Left lung (tissue), 4 donors: ENCODE measurements at regions not wholly inside any gene's neighbourhood (a gene's known extent, or its start where the extent isn't known, plus 50 kb on each side); places are given as distances from the start of the nearest gene placed in this dataset.

Source experiments
- ATAC-seq: fragments of 200-7000 bp; cut with Tn5 transposase; one replicate; pipeline ENCODE4 v1.9.1; 2020; ENCODE audit warnings: moderate library complexity
- DNase-seq, 4 donors: peaks; one replicate each; pipeline ENCODE4 v3.0.0-alpha.2; 2013 to 2020
- H3K27ac ChIP-seq, 2 donors: fragments of 200-600 bp; sonication (generic) in 1 of 2; one replicate each; pipeline versions ENCODE4 v1.5.0 to v1.8.0; 2020 to 2021
- H3K27me3 ChIP-seq, 2 donors: fragments of 200-600 bp; sonication (generic) in 1 of 2; one replicate each; pipeline versions ENCODE4 v1.5.0 to v1.8.0; 2020 to 2021
- H3K36me3 ChIP-seq, 2 donors: fragments of 200-600 bp; sonication (generic) in 1 of 2; one replicate each; pipeline versions ENCODE4 v1.5.0 to v1.8.0; 2020 to 2021
- H3K4me1 ChIP-seq, 2 donors: fragments of 200-600 bp; one replicate each; pipeline ENCODE4 v1.8.0; 2021
- H3K4me3 ChIP-seq, 2 donors: fragments of 200-600 bp; sonication (generic) in 1 of 2; one replicate each; pipeline versions ENCODE4 v1.5.0 to v1.8.0; 2020 to 2021; ENCODE audit warnings: mild to moderate bottlenecking in 1 of 2
- H3K9me3 ChIP-seq, 2 donors: fragments of 200-600 bp; sonication (generic) in 1 of 2; one replicate each; pipeline versions ENCODE4 v1.5.0 to v1.8.0; 2020 to 2021
- intact Hi-C, 2 donors: fragments of 100-400 bp; cut with DNase I; formaldehyde crosslinking; loops; one replicate each; pipeline versions ENCODE4 v1.11.2 to v1.14.2; 2022
- TF ChIP-seq, protein P1 (sequence below), 2 donors: fragments of 200-600 bp; sonication (generic) in 1 of 2; IDR thresholded peaks; one replicate each; pipeline versions ENCODE4 v1.5.0 to v1.8.0; 2021; ENCODE audit warnings: antibody characterized with exemption in 2 of 2
- donor health status: DM: no; HTN: yes; CAD: no.
- donor health status: DM: no; HTN: no; CAD: no.

DNA sequence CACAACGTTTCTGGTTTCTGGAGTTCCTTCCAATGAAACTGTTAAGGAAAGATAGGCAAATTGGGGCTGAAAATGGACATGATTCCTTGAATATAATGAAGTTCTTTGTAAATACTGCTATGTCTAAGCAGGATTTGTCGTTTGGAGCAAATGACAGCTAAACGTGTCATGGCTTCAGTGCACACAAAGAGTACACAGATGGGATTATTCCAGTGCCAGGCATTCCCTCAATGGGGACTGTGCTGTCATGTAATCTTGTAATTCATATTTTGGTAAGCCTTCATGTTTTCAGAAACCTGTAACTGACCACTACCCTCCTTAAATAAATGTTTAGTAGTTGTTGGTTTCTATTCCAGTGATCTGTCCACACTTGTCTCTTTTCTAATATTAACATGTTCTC lies 404.7 kb upstream of the CDH7 start:
- intact Hi-C loops, result no loop called here
- H3K27me3 ChIP-seq, result no peaks in the 10 kb centered on the region
- TF ChIP-seq, protein P1, sequence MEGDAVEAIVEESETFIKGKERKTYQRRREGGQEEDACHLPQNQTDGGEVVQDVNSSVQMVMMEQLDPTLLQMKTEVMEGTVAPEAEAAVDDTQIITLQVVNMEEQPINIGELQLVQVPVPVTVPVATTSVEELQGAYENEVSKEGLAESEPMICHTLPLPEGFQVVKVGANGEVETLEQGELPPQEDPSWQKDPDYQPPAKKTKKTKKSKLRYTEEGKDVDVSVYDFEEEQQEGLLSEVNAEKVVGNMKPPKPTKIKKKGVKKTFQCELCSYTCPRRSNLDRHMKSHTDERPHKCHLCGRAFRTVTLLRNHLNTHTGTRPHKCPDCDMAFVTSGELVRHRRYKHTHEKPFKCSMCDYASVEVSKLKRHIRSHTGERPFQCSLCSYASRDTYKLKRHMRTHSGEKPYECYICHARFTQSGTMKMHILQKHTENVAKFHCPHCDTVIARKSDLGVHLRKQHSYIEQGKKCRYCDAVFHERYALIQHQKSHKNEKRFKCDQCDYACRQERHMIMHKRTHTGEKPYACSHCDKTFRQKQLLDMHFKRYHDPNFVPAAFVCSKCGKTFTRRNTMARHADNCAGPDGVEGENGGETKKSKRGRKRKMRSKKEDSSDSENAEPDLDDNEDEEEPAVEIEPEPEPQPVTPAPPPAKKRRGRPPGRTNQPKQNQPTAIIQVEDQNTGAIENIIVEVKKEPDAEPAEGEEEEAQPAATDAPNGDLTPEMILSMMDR (IDR thresholded peaks at IDR 0.05), result no peak
- H3K27ac ChIP-seq, result no peak overlapping the region
- H3K4me3 ChIP-seq, result no peak overlapping the region
- peaks cover 0 to 8% of the 10 kb centered on the region in 2 donors for H3K9me3 ChIP-seq
- no peaks in the 10 kb centered on the region for H3K4me1 ChIP-seq
- no peaks in the 10 kb centered on the region for H3K36me3 ChIP-seq
- ATAC-seq, result no peak
- DNase-seq, result no peak

DNA sequence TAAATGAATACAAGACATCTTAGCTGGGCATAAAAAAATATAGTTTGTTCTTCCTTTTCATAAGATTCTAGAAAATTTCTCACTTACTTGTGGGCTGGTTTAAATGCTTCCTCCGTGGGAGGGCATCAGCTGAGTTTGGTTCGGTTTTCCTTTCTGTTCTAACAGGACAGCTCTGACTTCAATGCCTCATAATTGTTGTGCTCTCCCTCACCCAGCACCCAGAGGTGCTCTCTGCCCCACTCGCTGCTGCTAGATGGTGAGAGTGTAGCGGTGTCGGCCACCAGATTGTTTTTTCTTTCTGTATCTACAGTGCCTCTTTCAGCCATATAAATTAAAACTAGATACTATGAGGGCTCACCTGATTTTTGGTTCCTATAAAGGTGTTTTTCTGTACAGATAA lies 407.2 kb upstream of the CDH7 start:
- no peak for DNase-seq
- H3K4me3 ChIP-seq, result no peak overlapping the region
- no peak for ATAC-seq
- H3K4me1 ChIP-seq, result no peaks in the 10 kb centered on the region
- no peak overlapping the region for H3K27ac ChIP-seq
- TF ChIP-seq, protein P1 (IDR thresholded peaks at IDR 0.05), result no peak
- no peaks in the 10 kb centered on the region for H3K27me3 ChIP-seq
- H3K36me3 ChIP-seq, result no peaks in the 10 kb centered on the region
- intact Hi-C loops, result no loop called here
- peaks cover 0 to 8% of the 10 kb centered on the region in 2 donors for H3K9me3 ChIP-seq

DNA sequence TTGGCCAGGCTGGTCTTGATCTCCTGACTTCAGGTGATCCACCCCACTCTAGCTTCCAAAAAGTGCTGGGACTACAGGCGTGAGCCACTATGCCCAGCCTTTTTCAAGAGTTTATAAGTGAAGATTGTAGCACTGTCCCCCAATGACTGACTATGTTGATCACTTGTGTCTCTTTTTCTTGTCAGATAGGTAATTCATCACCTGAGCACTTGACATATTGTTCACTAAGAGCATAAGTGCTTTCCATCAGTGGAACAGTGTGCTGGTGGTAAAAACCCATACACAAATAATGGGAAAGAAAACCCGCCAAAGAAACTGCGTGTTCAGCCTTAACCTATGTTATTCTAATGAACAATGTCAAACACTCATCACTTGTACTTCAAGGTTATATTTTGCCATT lies 414.4 kb upstream of the CDH7 start:
- Histone ChIP-seq H3K27ac (no peak overlapping the region), H3K4me3 (no peak overlapping the region), H3K4me1 (no peaks in the 10 kb centered on the region), H3K27me3 (no peaks in the 10 kb centered on the region), H3K9me3 (no peaks in the 10 kb centered on the region), H3K36me3 (no peaks in the 10 kb centered on the region)
- TF ChIP-seq, protein P1 (IDR thresholded peaks at IDR 0.05), result no peak
- DNase-seq (no peak), ATAC-seq (no peak)
- intact Hi-C loops, result no loop called here

DNA sequence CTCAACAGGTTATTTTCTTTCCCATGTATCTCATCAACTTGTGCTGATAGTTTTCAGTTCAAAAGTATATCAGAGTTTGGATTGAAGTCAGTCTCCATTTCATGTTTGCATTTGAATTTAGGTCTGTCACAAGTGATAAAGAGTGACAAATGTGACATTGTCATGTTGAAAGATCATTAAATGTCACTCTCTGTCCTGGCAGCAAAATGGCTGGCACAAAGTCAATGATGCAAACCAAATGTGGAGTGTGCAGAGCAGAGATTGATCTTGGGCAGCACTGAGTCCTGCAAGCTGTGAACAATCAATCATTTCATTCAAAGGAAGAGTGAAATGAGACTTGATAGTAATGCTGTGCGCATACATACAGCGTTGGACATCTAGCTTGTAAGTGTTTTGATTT lies 421.8 kb upstream of the CDH7 start:
- H3K9me3 ChIP-seq, result no peaks in the 10 kb centered on the region
- TF ChIP-seq, protein P1 (IDR thresholded peaks at IDR 0.05), result no peak
- no peak overlapping the region for H3K4me3 ChIP-seq
- no peaks in the 10 kb centered on the region for H3K36me3 ChIP-seq
- no peak for DNase-seq
- H3K4me1 ChIP-seq, result no peaks in the 10 kb centered on the region
- H3K27ac ChIP-seq, result no peak overlapping the region
- H3K27me3 ChIP-seq, result no peaks in the 10 kb centered on the region
- no peak for ATAC-seq
- intact Hi-C loops, result no loop called here

DNA sequence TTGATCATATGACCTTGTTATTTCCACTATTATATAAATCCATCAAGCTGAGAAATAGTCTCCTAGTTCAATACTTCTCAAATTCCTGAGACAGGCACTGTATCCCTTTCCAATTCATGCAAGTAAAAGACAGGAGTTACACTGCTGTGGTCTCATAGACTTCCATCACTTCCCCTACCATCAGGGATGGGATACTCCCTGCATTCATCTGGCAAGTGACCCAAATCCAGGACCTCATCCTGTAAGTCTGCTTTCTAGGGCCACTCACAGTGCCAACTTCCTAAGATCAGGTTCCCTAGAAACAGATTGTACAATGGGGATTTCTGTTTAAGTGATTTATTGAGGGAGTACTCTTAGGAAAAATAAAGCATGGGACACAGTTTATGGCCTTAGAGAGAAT lies 424.0 kb upstream of the CDH7 start:
- intact Hi-C loops, result no loop called here
- no peaks in the 10 kb centered on the region for H3K9me3 ChIP-seq

More for the DNA sequence above, 424.0 kb upstream of the CDH7 start:
- H3K4me3 ChIP-seq, result no peak overlapping the region
- ATAC-seq, result no peak
- TF ChIP-seq, protein P1 (IDR thresholded peaks at IDR 0.05), result no peak
- H3K27me3 ChIP-seq, result no peaks in the 10 kb centered on the region
- H3K36me3 ChIP-seq, result no peaks in the 10 kb centered on the region
- no peak for DNase-seq
- no peaks in the 10 kb centered on the region for H3K4me1 ChIP-seq
- no peak overlapping the region for H3K27ac ChIP-seq
